Upper lobe of left lung (tissue), 6 donors: ENCODE measurements at regions not wholly inside any gene's neighbourhood (a gene's known extent, or its start where the extent isn't known, plus 50 kb on each side); places are given as distances from the start of the nearest gene placed in this dataset.

ENCODE experiments used
- ATAC-seq, 2 donors: fragments of 200-7000 bp; cut with Tn5 transposase; one replicate each; pipeline ENCODE4 v1.9.1; 2022; ENCODE audit warnings: mild to moderate bottlenecking in 2 of 2, moderate library complexity in 2 of 2; ENCODE audit not compliant: low FRiP score in 2 of 2
- DNase-seq, 2 donors: peaks; one replicate each; pipeline ENCODE4 v3.0.0-alpha.2; 2019 to 2020
- H3K27ac ChIP-seq, 4 donors: fragments of 200-600 bp; sonication (generic); one replicate each; pipeline ENCODE4 v1.5.1; 2016 to 2019
- H3K27me3 ChIP-seq, 4 donors: fragments of 200-600 bp; sonication (generic); one replicate each; pipeline ENCODE4 v1.5.1; 2017 to 2019
- H3K36me3 ChIP-seq, 4 donors: fragments of 200-600 bp; sonication (generic); one replicate each; pipeline ENCODE4 v1.5.1; 2016 to 2019
- H3K4me1 ChIP-seq, 4 donors: fragments of 200-600 bp; sonication (generic); one replicate each; pipeline ENCODE4 v1.5.1; 2018 to 2019
- H3K4me3 ChIP-seq, 4 donors: fragments of 200-600 bp; sonication (generic); one replicate each; pipeline ENCODE4 v1.5.1; 2017 to 2019; ENCODE audit warnings: mild to moderate bottlenecking in 2 of 4, moderate library complexity in 1 of 4
- H3K9me3 ChIP-seq, 4 donors: fragments of 200-600 bp; sonication (generic); one replicate each; pipeline ENCODE4 v1.5.1; 2018 to 2019
- EP300 ChIP-seq, 4 donors: sonication (generic); formaldehyde crosslinking; IDR thresholded peaks; one replicate each; pipeline ENCODE4 v1.5.1; 2017; ENCODE audit warnings: antibody characterized with exemption in 4 of 4, control low read depth in 2 of 4
- POLR2A ChIP-seq, 4 donors: fragments of 450-650 bp; IDR thresholded peaks; one replicate each; pipeline ENCODE4 v1.5.1; 2016 to 2017; ENCODE audit warnings: antibody characterized with exemption in 4 of 4, mild to moderate bottlenecking in 2 of 4
- POLR2AphosphoS5 ChIP-seq, 2 donors: sonication (generic); formaldehyde crosslinking; IDR thresholded peaks; one replicate each; pipeline ENCODE4 v1.5.1; 2017; ENCODE audit warnings: antibody characterized with exemption in 2 of 2
- WGBS, 2 donors: methylation state at CpG; one replicate each; pipeline ENCODE4 v1.1.5; 2017 to 2018; 5-methylcytosine and 5-hydroxymethylcytosine counted together
- TF ChIP-seq, protein P1 (sequence below), 6 experiments: fragments of 450-650 bp in 4 of 6; fragments of 200-600 bp in 2 of 6; sonication (generic) in 2 of 6; IDR thresholded peaks; one replicate each; pipeline ENCODE4 v1.5.1; 2016 to 2019; ENCODE audit warnings: antibody characterized with exemption in 6 of 6
- donor health status: DM: no; HTN: no; CAD: no; lungs with moderate emphysema.
- donor health status: DM: no; HTN: yes; CAD: no; lungs with severe emphysema.

DNA sequence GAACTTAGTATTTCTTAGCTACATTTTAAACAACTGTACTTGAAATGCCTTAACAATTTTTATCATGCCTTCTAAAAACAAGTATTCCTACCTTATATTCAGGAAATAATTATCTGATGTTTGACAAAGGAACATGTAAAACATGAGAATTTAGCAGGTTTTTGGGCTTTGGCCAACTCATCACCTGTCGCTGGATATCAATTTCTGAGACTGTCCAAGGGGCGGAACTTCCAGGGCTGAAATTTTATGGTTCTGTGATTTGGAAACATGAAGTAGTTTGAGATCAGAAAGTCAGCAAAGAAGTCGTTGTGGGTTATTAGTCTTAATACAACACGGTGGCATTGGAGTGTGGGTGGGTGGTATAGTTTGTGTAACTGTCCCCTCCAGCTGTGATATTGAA lies 282.2 kb upstream of the LRRN1 start:
- Histone ChIP-seq H3K4me3 (no peak overlapping the region), H3K36me3 (no peaks in the 10 kb centered on the region), H3K27me3 (no peaks in the 10 kb centered on the region), H3K27ac (no peak overlapping the region), H3K4me1 (no peaks in the 10 kb centered on the region), H3K9me3 (no peaks in the 10 kb centered on the region)
- TF ChIP-seq EP300 (IDR thresholded peaks at IDR 0.05) (no peak), POLR2A (IDR thresholded peaks at IDR 0.05) (no peak), POLR2AphosphoS5 (IDR thresholded peaks at IDR 0.05) (no peak)
- TF ChIP-seq, protein P1, sequence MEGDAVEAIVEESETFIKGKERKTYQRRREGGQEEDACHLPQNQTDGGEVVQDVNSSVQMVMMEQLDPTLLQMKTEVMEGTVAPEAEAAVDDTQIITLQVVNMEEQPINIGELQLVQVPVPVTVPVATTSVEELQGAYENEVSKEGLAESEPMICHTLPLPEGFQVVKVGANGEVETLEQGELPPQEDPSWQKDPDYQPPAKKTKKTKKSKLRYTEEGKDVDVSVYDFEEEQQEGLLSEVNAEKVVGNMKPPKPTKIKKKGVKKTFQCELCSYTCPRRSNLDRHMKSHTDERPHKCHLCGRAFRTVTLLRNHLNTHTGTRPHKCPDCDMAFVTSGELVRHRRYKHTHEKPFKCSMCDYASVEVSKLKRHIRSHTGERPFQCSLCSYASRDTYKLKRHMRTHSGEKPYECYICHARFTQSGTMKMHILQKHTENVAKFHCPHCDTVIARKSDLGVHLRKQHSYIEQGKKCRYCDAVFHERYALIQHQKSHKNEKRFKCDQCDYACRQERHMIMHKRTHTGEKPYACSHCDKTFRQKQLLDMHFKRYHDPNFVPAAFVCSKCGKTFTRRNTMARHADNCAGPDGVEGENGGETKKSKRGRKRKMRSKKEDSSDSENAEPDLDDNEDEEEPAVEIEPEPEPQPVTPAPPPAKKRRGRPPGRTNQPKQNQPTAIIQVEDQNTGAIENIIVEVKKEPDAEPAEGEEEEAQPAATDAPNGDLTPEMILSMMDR (IDR thresholded peaks at IDR 0.05): no peak
- no peak for ATAC-seq
- 77 to 82% methylated on average over 4 of the region's 4 CpGs for WGBS, 2 donors
- no peak for DNase-seq

DNA sequence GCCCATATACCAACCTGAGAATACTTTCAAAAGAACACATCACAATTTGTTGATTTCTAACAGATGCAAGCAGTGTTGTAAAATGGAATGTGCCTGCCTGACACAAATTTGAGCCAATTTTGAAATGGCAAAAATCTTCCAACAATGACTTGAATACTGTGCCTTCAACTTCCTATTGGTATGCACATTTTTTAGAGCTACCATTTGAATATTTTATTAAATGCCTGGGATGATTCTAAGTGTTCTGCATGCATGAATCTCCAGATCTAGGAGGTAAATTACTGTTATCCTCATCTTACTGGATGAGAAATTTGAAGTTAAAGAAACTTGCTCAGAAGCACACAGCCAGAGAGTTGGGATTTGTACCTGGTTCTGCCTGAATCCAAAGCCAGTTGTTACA lies 282.8 kb upstream of the LRRN1 start:
- Histone ChIP-seq H3K36me3 (no peaks in the 10 kb centered on the region), H3K4me3 (no peak overlapping the region), H3K27ac (no peak overlapping the region), H3K27me3 (no peaks in the 10 kb centered on the region), H3K4me1 (no peaks in the 10 kb centered on the region), H3K9me3 (no peaks in the 10 kb centered on the region)
- TF ChIP-seq, protein P1 (IDR thresholded peaks at IDR 0.05): no peak
- TF ChIP-seq EP300 (IDR thresholded peaks at IDR 0.05) (no peak), POLR2AphosphoS5 (IDR thresholded peaks at IDR 0.05) (no peak), POLR2A (IDR thresholded peaks at IDR 0.05) (no peak)
- DNase-seq (no peak), ATAC-seq (no peak)

DNA sequence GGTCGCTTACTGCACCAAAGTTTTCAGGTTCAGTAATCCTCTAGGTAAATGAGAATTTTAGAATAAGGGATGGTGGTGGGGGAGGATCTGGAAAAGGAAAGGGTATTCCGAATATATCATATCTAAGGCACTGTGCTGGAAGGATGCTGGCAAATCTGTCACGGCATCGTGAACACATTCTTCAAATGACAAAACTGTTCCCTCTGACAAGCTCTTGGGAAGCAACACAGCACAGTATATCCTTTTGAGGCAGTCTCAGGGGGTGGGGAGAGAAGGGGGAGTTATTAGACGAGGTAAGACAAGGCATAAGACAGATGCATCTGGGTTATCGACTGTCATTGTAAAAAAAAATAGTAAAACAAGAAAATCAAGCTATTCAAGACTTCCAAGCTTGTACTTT lies 289.6 kb upstream of the LRRN1 start:
- Histone ChIP-seq H3K27ac (no peak overlapping the region), H3K36me3 (no peaks in the 10 kb centered on the region), H3K4me3 (no peak overlapping the region), H3K4me1 (no peaks in the 10 kb centered on the region), H3K27me3 (no peaks in the 10 kb centered on the region), H3K9me3 (no peaks in the 10 kb centered on the region)
- DNase-seq (no peak), ATAC-seq (no peak)
- no peak for TF ChIP-seq POLR2A (IDR thresholded peaks at IDR 0.05)
- 47 to 67% methylated on average over 6 of the region's 6 CpGs for WGBS, 2 donors

DNA sequence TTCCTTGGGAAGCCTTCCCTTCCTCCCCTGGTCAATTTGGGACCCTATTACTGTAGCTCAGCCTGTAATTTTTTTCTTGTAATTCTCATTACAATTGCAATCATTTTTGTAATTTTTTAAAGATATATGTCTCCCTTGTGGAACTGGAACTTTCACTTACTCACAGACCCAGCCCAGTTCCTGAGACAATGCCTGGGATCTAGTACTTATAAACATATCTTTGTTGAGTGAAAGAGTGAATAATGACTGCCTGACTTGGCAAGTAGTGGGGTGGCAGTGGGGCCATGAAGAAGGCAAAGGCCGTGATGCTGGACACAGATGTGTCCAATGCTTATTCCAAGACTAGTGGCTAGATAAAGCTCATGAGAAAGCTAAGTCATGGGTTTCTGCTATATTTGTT lies 294.5 kb upstream of the LRRN1 start:
- no peaks in the 10 kb centered on the region for H3K36me3 ChIP-seq
- TF ChIP-seq POLR2AphosphoS5 (IDR thresholded peaks at IDR 0.05) (no peak), POLR2A (IDR thresholded peaks at IDR 0.05) (no peak), EP300 (IDR thresholded peaks at IDR 0.05) (no peak)
- TF ChIP-seq, protein P1 (IDR thresholded peaks at IDR 0.05): no peak
- H3K27ac ChIP-seq: no peak overlapping the region
- no peak overlapping the region for H3K4me3 ChIP-seq
- WGBS, 2 donors: 67 to 75% methylated on average over 1 of the region's 1 CpG
- ATAC-seq (no peak), DNase-seq (no peak)
- no peaks in the 10 kb centered on the region for H3K9me3 ChIP-seq
- H3K4me1 ChIP-seq: no peaks in the 10 kb centered on the region
- H3K27me3 ChIP-seq: no peaks in the 10 kb centered on the region

DNA sequence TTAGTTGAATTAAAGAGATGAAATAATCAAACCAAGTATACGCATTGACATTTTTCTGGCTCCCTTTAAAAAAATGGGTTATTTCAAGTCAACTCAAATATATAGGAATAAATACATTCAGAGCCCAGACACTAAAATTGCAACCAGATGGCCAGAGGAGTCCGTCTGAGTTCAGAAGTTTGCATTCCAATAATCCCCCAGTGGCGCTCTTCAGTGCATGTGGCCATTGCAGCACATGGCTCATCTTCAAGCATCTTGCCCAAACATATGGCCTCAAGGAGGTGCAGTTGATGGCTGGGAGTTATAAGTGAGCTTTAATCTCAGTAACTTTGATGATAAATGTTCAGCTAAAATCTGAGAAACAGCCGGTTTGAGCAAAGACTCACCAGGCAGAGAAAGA lies 295.8 kb upstream of the LRRN1 start:
- no peaks in the 10 kb centered on the region for H3K27me3 ChIP-seq
- no peak for TF ChIP-seq POLR2AphosphoS5 (IDR thresholded peaks at IDR 0.05)
- no peak for TF ChIP-seq POLR2A (IDR thresholded peaks at IDR 0.05)
- TF ChIP-seq, protein P1 (IDR thresholded peaks at IDR 0.05): no peak
- TF ChIP-seq EP300 (IDR thresholded peaks at IDR 0.05): no peak
- ATAC-seq (no peak), DNase-seq (no peak)
- no peaks in the 10 kb centered on the region for H3K4me1 ChIP-seq
- H3K9me3 ChIP-seq: no peaks in the 10 kb centered on the region
- WGBS, 2 donors: 77 to 79% methylated on average over 4 of the region's 4 CpGs
- no peak overlapping the region for H3K4me3 ChIP-seq
- H3K27ac ChIP-seq: no peak overlapping the region
- no peaks in the 10 kb centered on the region for H3K36me3 ChIP-seq
